ENCODE measurements at regions not wholly inside any gene's neighbourhood (a gene's known extent, or its start where the extent isn't known, plus 50 kb on each side); places are given as distances from the start of the nearest gene placed in this dataset.

GRCh38 chr1:83505148-83505547 is 493.8 kb downstream of the TTLL7 start:
- H3K27ac ChIP-seq: no peak overlapping the region
- TF ChIP-seq CTCF (IDR thresholded peaks at IDR 0.05; ENCODE audit: low read depth, low read length): no peak
- no peak overlapping the region for H3K4me3 ChIP-seq
- H3K4me1 ChIP-seq (ENCODE audit: low read depth): no peaks in the 10 kb centered on the region
- no peak for DNase-seq (ENCODE audit: low read depth in 1 of 2, low spot score in 1 of 2)
- no peaks in the 10 kb centered on the region for H3K36me3 ChIP-seq
- H3K9me3 ChIP-seq (ENCODE audit: low read depth): no peaks in the 10 kb centered on the region
- H3K27me3 ChIP-seq: no peaks in the 10 kb centered on the region

GRCh38 chr1:83503153-83503552 is 495.8 kb downstream of the TTLL7 start:
- no peak overlapping the region for H3K4me3 ChIP-seq
- H3K27ac ChIP-seq: no peak overlapping the region
- H3K4me1 ChIP-seq (ENCODE audit: low read depth): no peaks in the 10 kb centered on the region
- no peaks in the 10 kb centered on the region for H3K27me3 ChIP-seq
- DNase-seq (ENCODE audit: low read depth in 1 of 2, low spot score in 1 of 2): no peak
- no peaks in the 10 kb centered on the region for H3K9me3 ChIP-seq (ENCODE audit: low read depth)
- no peak for TF ChIP-seq CTCF (IDR thresholded peaks at IDR 0.05; ENCODE audit: low read depth, low read length)
- H3K36me3 ChIP-seq: no peaks in the 10 kb centered on the region

GRCh38 chr1:83500987-83501591 is 497.8 kb downstream of the TTLL7 start:
- no peak for TF ChIP-seq CTCF (IDR thresholded peaks at IDR 0.05; ENCODE audit: low read depth, low read length)
- no peaks in the 10 kb centered on the region for H3K4me1 ChIP-seq (ENCODE audit: low read depth)
- H3K9me3 ChIP-seq (ENCODE audit: low read depth): no peaks in the 10 kb centered on the region
- no peaks in the 10 kb centered on the region for H3K36me3 ChIP-seq
- no peaks in the 10 kb centered on the region for H3K27me3 ChIP-seq
- DNase-seq (ENCODE audit: low read depth in 1 of 2, low spot score in 1 of 2): no peak
- no peak overlapping the region for H3K4me3 ChIP-seq
- H3K27ac ChIP-seq: no peak overlapping the region

- Histone ChIP-seq H3K36me3 (no peaks in the 10 kb centered on the region), H3K27ac (no peak overlapping the region), H3K9me3 (ENCODE audit: low read depth) (no peaks in the 10 kb centered on the region), H3K4me1 (ENCODE audit: low read depth) (no peaks in the 10 kb centered on the region), H3K4me3 (no peak overlapping the region), H3K27me3 (no peaks in the 10 kb centered on the region)
- DNase-seq (ENCODE audit: low read depth in 1 of 2, low spot score in 1 of 2): no peak
- no peak for TF ChIP-seq CTCF (IDR thresholded peaks at IDR 0.05; ENCODE audit: low read depth, low read length)
Observed at GRCh38 chr1:83500531-83500930, 498.4 kb downstream of the TTLL7 start.

DNA sequence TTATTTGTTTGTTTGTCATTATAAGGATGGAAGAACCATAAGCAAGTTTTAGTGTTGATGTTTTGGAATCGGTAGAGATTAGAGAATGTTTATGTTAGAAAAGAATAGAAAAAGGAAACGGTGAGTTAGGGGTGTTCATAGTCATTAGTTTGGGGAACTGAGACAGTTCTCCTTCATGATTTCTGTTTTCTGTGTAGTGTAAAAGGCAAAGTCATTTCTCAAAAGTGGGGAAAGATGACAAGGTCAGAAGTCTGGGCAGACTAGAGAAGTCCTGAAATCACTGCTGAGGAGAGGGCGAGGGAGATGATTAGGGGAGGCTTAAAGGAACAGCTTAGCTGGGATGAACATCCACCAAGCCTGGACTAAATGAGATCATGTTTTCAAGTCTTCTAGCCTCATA is 498.9 kb downstream of the TTLL7 start:
- Histone ChIP-seq H3K4me3 (no peak overlapping the region), H3K9me3 (ENCODE audit: low read depth) (no peaks in the 10 kb centered on the region), H3K4me1 (ENCODE audit: low read depth) (no peaks in the 10 kb centered on the region), H3K27me3 (no peaks in the 10 kb centered on the region), H3K27ac (no peak overlapping the region), H3K36me3 (no peaks in the 10 kb centered on the region)
- no peak for TF ChIP-seq CTCF (IDR thresholded peaks at IDR 0.05; ENCODE audit: low read depth, low read length)
- DNase-seq (ENCODE audit: low read depth in 1 of 2, low spot score in 1 of 2): no peak

- no peaks in the 10 kb centered on the region for H3K4me1 ChIP-seq (ENCODE audit: low read depth)
- no peak overlapping the region for H3K4me3 ChIP-seq
- H3K9me3 ChIP-seq (ENCODE audit: low read depth): no peaks in the 10 kb centered on the region
- H3K27me3 ChIP-seq: no peaks in the 10 kb centered on the region
- no peak overlapping the region for H3K27ac ChIP-seq
- TF ChIP-seq CTCF (IDR thresholded peaks at IDR 0.05; ENCODE audit: low read depth, low read length): no peak
- peak in 1 of 2 donors; percentile 23 for DNase-seq (ENCODE audit: low read depth in 1 of 2, low spot score in 1 of 2)
- H3K36me3 ChIP-seq: no peaks in the 10 kb centered on the region
Observed at GRCh38 chr1:83497563-83497962, 501.4 kb downstream of the TTLL7 start.
